ENCODE measurements at regions not wholly inside any gene's neighbourhood (a gene's known extent, or its start where the extent isn't known, plus 50 kb on each side); places are given as distances from the start of the nearest gene placed in this dataset.

- Histone ChIP-seq H3K9ac (ENCODE audit: low read length) (no peak overlapping the region), H3K4me1 (ENCODE audit: low read length) (0 out of 2 replicates have a peak, but pooled peaks cover 5% of the 10 kb centered on the region), H3K36me3 (replicated peaks; ENCODE audit: low read depth, low read length) (no peaks in the 10 kb centered on the region), H3K27me3 (ENCODE audit: low read depth, low read length) (no peaks in the 10 kb centered on the region), H3K79me2 (ENCODE audit: low read length) (no peaks in the 10 kb centered on the region), H4K20me1 (ENCODE audit: insufficient read depth, low read length) (no peaks in the 10 kb centered on the region), H3K4me3 (ENCODE audit: low read length) (no peak overlapping the region), H3K27ac (ENCODE audit: low read length) (no peak overlapping the region), H3K9me3 (ENCODE audit: insufficient read depth, low read length) (no peaks in the 10 kb centered on the region), H2AFZ (ENCODE audit: low read depth, low read length) (no peak overlapping the region), H3K4me2 (ENCODE audit: low read length) (no peak overlapping the region)
- no peak for TF ChIP-seq EZH2phosphoT487 (IDR thresholded peaks at IDR 0.05; ENCODE audit: low read depth)
- no peak for TF ChIP-seq CTCF (IDR thresholded peaks at IDR 0.05; ENCODE audit: low read depth, low read length)
These were observed 119.0 kb upstream of the MAP9 start for GRCh38 chr4:155495572-155496293.

DNA sequence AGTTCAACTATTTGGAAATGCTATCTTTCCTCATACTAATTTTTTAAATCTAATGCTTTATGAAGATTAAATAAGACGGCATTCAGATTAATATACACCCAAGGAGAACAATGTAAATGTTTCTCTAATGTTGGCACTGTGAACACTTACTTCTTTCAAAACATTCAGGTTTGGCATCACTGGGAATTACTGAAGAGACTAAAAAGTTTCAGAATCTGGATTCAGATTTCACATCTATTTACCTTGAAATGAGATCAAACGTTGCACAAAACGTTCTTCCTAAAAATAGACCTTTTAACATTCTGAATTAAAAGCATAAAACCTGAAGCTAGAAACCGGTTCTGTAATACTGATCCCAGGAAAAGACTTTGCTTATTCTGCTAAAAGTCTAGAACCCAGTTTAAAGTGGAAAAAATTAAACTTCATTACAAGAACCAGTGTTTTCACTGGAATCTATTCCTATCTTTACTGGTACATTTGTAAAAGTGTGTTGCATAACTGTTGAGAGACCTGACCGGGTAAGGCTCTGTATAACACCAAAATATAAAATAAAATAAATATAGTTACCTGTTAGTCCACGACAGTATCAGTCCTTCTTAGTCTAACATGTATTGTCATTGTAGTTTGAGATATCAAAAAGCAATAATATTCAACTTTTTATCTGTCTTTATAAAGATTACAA, 117.4 kb upstream of the MAP9 start:
- Histone ChIP-seq H3K9me3 (ENCODE audit: insufficient read depth, low read length) (no peaks in the 10 kb centered on the region), H3K36me3 (replicated peaks; ENCODE audit: low read depth, low read length) (no peaks in the 10 kb centered on the region), H2AFZ (ENCODE audit: low read depth, low read length) (no peak overlapping the region), H4K20me1 (ENCODE audit: insufficient read depth, low read length) (no peaks in the 10 kb centered on the region), H3K27me3 (ENCODE audit: low read depth, low read length) (no peaks in the 10 kb centered on the region), H3K9ac (ENCODE audit: low read length) (no peak overlapping the region), H3K4me3 (ENCODE audit: low read length) (no peak overlapping the region), H3K4me2 (ENCODE audit: low read length) (no peak overlapping the region), H3K27ac (ENCODE audit: low read length) (no peak overlapping the region), H3K79me2 (ENCODE audit: low read length) (no peaks in the 10 kb centered on the region), H3K4me1 (ENCODE audit: low read length) (0 out of 2 replicates have a peak, but pooled peaks cover 5% of the 10 kb centered on the region)
- TF ChIP-seq CTCF (IDR thresholded peaks at IDR 0.05; ENCODE audit: low read depth, low read length) (no peak), EZH2phosphoT487 (IDR thresholded peaks at IDR 0.05; ENCODE audit: low read depth) (no peak)

DNA sequence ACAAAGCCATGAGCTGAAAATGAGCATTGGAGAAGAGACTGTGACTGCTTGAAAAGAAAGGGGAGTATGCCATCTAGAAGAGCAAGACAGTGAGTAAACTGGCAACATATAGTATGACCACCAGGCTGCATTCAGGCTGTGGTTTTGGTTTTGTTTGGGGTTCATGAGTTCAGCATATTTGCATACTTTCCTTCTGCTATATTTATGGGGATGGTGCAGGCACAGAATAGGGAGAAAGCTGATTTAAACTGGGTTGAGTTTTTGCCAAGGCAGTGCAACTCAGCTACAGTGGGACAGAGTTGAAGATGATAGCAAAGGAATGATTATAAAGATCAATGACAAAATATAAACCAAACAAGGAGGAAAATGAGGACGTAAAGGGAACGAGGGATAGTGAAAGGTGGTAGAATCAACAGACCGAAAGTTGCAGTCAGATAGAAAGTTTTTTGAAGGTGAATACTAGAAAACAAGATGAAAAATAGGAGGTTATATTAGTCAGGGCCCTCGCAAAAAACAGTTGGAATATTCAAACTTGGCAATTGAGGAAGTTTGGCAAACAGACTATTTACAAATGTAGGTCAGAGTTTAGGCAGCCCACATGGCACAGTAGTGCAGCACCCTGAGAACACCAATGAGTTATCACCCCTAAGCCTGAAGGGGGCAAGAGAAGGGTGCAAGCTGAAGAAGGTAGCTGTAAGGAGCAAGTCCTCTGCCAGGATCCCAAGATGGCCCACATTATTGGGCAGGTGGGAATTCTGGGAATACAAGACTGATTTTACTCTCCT, 114.8 kb upstream of the MAP9 start:
- no peak overlapping the region for H3K4me2 ChIP-seq (ENCODE audit: low read length)
- H3K27ac ChIP-seq (ENCODE audit: low read length) = no peak overlapping the region
- no peaks in the 10 kb centered on the region for H3K36me3 ChIP-seq (replicated peaks; ENCODE audit: low read depth, low read length)
- H2AFZ ChIP-seq (ENCODE audit: low read depth, low read length) = no peak overlapping the region
- no peaks in the 10 kb centered on the region for H4K20me1 ChIP-seq (ENCODE audit: insufficient read depth, low read length)
- H3K4me3 ChIP-seq (ENCODE audit: low read length) = no peak overlapping the region
- no peak overlapping the region for H3K9ac ChIP-seq (ENCODE audit: low read length)
- TF ChIP-seq CTCF (IDR thresholded peaks at IDR 0.05; ENCODE audit: low read depth, low read length) = no peak
- TF ChIP-seq EZH2phosphoT487 (IDR thresholded peaks at IDR 0.05; ENCODE audit: low read depth) = no peak
- H3K79me2 ChIP-seq (ENCODE audit: low read length) = no peaks in the 10 kb centered on the region
- no peaks in the 10 kb centered on the region for H3K9me3 ChIP-seq (ENCODE audit: insufficient read depth, low read length)
- H3K4me1 ChIP-seq (ENCODE audit: low read length) = 0 out of 2 replicates have a peak, but pooled peaks cover 5% of the 10 kb centered on the region
- no peaks in the 10 kb centered on the region for H3K27me3 ChIP-seq (ENCODE audit: low read depth, low read length)

DNA sequence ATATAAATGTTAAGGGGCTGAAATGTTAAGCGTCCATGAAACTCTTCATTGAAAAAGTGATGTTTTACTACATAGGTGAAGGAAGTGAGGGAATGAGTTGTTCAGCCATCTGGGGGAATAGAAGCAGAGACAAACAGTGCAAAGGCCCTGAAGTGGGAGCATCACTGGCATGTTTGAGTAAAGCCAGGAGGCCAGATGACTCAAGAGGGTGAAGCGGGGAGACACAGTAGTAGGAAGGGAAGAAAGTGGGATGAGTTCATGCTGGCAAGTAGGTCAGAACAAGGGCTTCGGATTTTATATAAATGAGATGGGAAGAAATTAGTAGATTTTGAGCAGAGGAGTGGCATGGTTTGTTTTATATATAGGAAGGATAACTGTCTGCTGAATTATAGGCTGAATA, 112.5 kb upstream of the MAP9 start:
- H3K9ac ChIP-seq (ENCODE audit: low read length) = no peak overlapping the region
- TF ChIP-seq EZH2phosphoT487 (IDR thresholded peaks at IDR 0.05; ENCODE audit: low read depth) = no peak
- no peak for TF ChIP-seq CTCF (IDR thresholded peaks at IDR 0.05; ENCODE audit: low read depth, low read length)
- H3K4me2 ChIP-seq (ENCODE audit: low read length) = no peak overlapping the region
- no peaks in the 10 kb centered on the region for H4K20me1 ChIP-seq (ENCODE audit: insufficient read depth, low read length)
- H3K27me3 ChIP-seq (ENCODE audit: low read depth, low read length) = no peaks in the 10 kb centered on the region
- no peaks in the 10 kb centered on the region for H3K36me3 ChIP-seq (replicated peaks; ENCODE audit: low read depth, low read length)
- H2AFZ ChIP-seq (ENCODE audit: low read depth, low read length) = no peak overlapping the region
- H3K27ac ChIP-seq (ENCODE audit: low read length) = no peak overlapping the region
- 0 out of 2 replicates have a peak, but pooled peaks cover 5% of the 10 kb centered on the region for H3K4me1 ChIP-seq (ENCODE audit: low read length)
- H3K79me2 ChIP-seq (ENCODE audit: low read length) = no peaks in the 10 kb centered on the region
- H3K4me3 ChIP-seq (ENCODE audit: low read length) = no peak overlapping the region
- H3K9me3 ChIP-seq (ENCODE audit: insufficient read depth, low read length) = no peaks in the 10 kb centered on the region
